GM19397 (cell line): ENCODE measurements at regions not wholly inside any gene's neighbourhood (a gene's known extent, or its start where the extent isn't known, plus 50 kb on each side); places are given as distances from the start of the nearest gene placed in this dataset.

Source experiments
- ATAC-seq: cut with Tn5 transposase; IDR thresholded peaks from one replicate; pipeline ENCODE4 v1.9.1; 2021; ENCODE audit warnings: mild to moderate bottlenecking, moderate library complexity; ENCODE audit not compliant: unreplicated experiment

- ATAC-seq: peak; percentile 73
These were observed 250.4 kb downstream of the FOXA2 start for GRCh38 chr20:22333885-22334545.

DNA sequence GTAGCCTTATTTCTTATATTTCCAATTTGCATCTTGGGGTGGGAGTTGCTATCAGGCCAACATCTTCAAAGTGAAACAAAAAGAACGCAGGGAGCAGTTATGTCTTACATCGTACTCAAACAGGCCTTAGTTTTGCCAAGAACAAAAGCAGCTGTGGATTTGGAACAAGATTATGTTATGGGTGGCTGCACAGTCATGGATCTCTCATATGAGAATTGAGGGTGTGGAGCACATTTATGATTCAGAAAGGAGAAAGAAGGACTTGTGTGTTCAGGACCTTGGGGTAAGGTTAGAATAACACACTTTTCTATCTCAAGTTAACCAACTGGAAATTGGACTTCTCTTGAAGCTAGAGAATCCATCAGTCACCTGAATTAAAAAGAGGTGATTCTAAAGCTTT, 259.9 kb downstream of the FOXA2 start:
- no peak for ATAC-seq

GRCh38 chr20:22322513-22322912, 261.9 kb downstream of the FOXA2 start:
- ATAC-seq: no peak

DNA sequence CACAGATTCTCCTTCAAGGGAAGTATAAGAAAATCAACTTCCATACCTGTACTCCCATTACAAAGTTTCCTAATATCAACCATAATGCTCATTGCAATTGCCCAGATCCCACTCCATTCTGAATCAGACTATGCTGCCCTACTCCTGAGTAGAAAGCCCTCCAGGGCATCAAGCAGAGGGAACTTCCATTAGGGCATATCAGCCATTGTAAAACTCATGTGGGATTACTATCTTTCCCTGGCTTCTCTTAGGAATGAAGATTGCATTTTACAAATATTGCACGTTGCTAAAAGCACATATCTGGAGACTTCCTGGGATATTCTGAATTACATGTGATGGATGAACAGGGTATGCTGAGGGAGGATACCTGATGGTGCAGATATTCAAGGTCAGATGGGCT, 263.2 kb downstream of the FOXA2 start:
- no peak for ATAC-seq

GRCh38 chr20:22320245-22320915, 264.0 kb downstream of the FOXA2 start:
- ATAC-seq: no peak

GRCh38 chr20:22315771-22316170, 268.6 kb downstream of the FOXA2 start:
- ATAC-seq: no peak

- no peak for ATAC-seq
These were observed 269.3 kb downstream of the FOXA2 start for GRCh38 chr20:22315073-22315472.

DNA sequence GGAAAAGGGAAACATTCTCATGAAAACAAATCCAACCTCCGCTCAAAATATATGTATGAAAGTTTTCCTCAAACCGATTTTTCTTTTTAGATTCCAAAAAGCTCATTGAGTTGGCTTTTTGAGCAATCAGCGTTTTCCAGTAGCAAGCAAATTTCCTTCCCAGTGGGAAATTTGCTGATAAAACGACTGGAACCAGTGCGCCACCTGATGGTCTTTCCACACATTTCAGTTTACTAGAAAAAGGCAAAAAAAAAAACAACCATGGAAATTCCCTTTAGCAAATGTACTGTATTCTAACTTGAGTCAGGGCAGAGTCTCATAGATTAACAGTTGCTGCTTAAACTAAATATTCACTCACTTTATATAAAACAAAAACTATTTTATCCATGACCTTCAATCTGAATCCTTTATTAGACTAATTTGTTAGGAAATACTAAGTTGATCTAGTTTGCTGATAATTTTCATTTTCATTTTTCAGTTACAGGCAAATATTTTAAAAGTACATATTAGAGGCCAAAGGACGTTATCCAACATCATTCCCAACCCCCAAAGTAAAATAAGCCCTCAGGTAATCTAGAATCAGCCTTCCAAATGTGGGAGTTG, 271.5 kb downstream of the FOXA2 start:
- no peak for ATAC-seq

- no peak for ATAC-seq
These were observed 275.4 kb downstream of the FOXA2 start for GRCh38 chr20:22308934-22309333.

GRCh38 chr20:22307409-22307808, 277.0 kb downstream of the FOXA2 start:
- no peak for ATAC-seq

GRCh38 chr20:22305381-22305780, 279.0 kb downstream of the FOXA2 start:
- ATAC-seq: no peak

DNA sequence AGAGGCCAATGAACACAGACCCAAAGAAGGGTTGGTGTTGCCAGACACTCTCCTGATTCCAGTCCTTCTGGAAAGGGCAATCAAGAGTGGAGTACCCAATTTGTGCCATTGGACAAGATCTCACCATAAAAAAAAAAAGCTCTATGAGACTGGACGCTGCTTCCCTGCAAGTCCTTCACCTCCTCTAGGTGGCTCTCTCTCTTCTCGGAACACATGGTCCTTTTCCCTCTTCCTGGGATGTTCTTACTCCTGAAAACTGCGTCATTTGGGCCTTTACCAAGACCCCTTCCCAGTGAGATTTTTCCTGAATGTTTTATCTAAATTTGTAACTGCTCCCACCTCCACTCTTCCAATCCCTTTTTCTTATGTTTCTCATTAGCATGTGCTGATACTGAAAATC, 280.8 kb downstream of the FOXA2 start:
- ATAC-seq: no peak

GRCh38 chr20:22302039-22302438, 282.3 kb downstream of the FOXA2 start:
- ATAC-seq: no peak

GRCh38 chr20:22293886-22294285, 290.5 kb downstream of the FOXA2 start:
- no peak for ATAC-seq

DNA sequence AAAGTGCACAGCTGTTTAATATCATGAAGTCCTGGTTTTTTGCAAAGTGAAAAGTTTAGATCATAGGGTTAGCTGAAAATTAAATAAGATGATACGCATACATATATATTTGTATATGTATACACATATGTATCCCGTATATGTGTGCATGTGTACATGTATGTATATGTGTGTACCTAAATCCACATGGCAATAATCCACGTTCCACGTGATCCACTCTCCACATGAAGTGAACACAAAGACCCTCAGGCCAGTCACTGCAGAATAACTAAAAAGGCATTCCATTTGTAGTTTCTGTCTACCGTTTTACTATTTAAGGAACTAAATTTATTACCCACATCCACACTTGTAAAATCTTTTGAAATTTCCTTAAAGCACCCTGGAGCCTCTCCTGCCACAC, 294.9 kb downstream of the FOXA2 start:
- ATAC-seq: no peak

DNA sequence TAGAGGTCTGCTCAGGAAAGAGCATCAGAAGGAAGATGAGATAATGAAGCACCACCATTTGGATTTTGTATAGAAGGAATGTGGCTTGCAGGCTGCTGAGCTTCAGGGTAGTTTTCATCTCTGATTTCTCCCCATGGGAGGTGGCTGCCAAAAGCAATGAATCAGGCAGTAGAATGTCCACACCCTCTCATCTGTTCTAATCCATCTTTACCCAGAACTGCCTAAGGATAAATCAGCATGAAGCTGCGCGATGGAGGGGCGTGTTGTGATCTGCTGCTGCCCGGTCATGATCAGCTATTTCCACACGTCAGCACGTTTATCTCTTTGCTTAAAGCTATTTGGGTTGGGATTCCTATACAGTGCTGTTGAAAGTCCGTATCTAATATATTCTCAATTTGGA, 295.4 kb downstream of the FOXA2 start:
- ATAC-seq: no peak

GRCh38 chr20:22288156-22288555, 296.2 kb downstream of the FOXA2 start:
- no peak for ATAC-seq

GRCh38 chr20:22285555-22285954, 298.8 kb downstream of the FOXA2 start:
- ATAC-seq: no peak

GRCh38 chr20:22282696-22283095, 301.7 kb downstream of the FOXA2 start:
- ATAC-seq: no peak

DNA sequence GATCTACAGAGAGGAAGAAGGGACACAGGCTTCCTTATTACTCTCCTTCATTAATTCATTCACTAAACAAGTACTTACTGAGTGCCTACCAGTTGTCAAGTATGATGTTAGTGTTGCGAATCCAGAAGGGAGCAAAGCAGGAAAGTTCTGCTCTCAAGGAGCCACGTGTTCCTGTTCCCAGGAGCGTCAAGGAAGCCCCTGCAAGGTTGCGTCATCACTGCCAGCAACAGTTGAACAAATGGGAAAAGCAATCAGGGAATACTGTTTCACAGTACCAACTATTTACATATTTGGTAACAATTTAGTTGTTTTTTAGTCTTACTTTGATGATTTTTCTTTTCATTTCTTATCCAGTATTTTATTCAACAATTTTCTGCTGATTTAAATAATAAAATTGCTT, 310.0 kb downstream of the FOXA2 start:
- ATAC-seq: no peak

GRCh38 chr20:22268675-22269074, 315.7 kb downstream of the FOXA2 start:
- no peak for ATAC-seq

DNA sequence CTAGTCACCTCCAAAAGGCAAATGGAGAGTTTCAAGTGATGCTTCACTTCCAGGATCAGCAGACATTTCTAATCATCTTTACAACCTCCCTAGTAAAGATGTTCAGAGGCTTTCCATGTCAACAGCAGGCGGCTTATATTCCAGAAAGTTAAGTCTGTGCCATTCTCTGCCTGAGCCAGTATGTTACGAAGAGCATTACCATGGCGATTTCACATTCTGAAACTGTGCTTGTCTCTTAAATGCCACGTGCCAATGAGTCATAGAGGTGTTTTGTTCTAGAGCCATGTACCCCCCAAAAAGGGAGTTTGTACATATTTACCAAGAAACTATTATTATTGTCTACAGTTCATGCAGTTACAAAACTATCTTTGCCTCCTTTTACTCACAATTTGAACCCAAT, 319.5 kb downstream of the FOXA2 start:
- ATAC-seq: no peak
